Hematopoietic multipotent progenitor cell treated with erythropoietin and hydrocortisone succinate and interleukin-3 and kit ligand, for 15 days (in vitro differentiated cells): ENCODE measurements at regions not wholly inside any gene's neighbourhood (a gene's known extent, or its start where the extent isn't known, plus 50 kb on each side); places are given as distances from the start of the nearest gene placed in this dataset.
"Not testable (repeated sequence)": the region's sequence is repeated elsewhere in the genome, so short reads cannot be mapped to it uniquely, and the experiment has no call there.

ENCODE experiments used
- DNase-seq: peaks from one replicate; pipeline ENCODE4 v3.0.0-alpha.2; 2015; ENCODE audit warnings: low spot score

DNA sequence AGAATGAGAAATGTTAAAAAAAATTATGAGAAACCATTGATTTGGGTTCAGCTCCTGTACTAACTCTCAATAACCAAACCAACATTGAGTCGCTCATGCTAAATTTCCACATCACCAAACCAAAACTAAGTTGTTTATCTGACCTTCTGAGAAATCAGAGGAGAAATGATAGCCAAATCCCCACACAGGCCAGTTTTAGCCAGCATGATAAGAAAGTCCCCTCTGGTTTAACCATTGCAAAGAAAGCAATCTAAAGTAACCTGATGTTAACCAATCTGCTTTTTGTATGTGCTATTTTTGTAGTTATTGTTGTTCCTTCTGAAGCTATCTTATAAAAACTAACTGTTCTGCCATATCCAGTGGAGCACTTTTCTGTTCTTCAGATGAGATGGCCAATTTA lies 599.7 kb downstream of the SLC16A7 start:
- no peak for DNase-seq

DNA sequence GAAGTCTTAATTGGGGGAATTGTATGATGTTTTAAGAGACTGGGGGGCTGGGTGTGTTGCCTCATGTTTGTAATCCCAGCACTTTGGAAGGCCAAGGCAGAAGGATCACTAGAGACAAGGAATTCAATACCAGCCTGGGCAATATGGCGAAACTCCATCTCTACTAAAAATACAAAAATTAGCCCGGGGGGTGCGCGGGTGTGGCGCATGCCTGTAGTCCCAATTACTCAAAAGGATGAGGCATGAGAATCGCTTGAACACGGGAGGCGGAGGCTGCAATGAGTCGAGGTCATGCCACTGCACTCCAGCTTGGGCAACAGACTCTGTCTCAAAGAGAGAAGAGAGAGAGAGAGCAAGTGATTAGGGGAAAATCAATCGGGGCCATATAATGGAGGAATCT lies 600.5 kb downstream of the SLC16A7 start:
- no peak for DNase-seq

DNA sequence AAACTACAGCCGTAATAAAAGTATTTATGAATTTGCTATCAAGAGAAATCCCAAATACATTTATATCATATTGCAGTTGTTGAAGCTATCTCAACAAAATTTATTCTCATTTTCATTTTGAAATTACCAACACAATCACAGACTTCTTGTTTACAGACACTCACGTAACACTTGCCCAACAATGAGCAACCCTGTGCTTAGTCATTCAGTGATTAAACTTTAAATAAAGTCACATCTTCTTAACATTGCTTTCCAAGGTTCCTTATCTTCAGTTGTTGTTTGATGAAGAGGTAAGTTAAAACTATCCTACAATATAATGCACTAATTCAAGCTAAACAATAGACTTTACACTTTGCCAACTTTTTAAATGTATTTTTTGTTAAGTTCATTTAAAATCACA lies 601.8 kb downstream of the SLC16A7 start:
- no peak for DNase-seq

DNA sequence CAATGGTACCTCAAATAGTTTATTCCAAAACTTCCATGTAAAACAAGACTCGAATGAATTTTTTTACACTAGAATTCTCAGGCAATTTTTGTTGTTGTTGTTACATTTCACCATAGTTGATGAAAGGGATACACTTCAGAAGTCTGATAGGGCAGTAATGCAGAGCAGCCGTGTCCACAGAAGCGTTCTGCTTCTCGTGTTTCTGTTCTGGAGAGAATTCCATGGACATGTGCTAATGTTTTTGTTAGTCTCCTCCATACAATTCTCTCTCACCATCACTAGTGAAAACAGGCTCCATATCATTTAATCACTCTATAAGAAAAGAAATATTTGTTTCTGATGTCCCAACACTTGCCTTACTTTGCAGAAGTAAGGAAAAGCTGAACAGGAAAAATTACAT lies 606.1 kb downstream of the SLC16A7 start:
- DNase-seq, result no peak

DNA sequence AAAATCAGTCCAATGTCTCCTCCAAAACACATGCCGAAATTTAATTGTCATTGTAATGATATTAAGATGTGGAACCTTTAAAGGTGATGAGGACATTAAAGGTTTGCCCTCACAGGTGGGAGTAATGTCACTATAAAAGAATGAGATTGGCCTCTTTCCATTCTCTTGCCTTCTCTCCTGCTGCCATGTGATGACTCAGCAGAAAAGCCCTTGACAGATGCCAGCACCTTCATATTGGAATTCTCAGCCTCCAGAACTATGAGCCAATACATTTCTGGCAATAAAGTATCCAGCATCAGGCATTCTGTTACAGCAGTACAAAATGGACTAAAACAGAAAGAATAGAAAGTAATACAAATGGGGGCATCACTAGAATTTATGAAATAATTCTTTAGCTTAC lies 609.7 kb downstream of the SLC16A7 start:
- no peak for DNase-seq

DNA sequence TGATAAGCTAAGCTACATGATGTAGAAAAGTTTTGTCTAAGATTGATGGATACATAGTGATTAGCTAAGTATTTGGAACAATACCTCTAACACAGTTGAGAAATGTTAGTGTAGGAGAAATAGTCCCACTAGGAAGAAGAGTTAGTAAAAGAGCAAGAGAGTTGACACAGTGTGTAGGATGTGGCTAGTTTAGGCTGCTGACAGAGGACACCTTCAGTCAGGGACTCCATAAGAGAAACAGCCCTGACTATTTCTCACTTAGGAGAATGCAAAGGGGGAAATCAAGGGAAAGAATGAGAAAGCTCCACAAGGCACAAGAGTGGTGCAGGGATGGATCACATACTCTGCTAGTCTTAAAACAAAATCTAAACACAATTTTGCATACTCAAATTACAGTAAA lies 613.7 kb downstream of the SLC16A7 start:
- no peak for DNase-seq

DNA sequence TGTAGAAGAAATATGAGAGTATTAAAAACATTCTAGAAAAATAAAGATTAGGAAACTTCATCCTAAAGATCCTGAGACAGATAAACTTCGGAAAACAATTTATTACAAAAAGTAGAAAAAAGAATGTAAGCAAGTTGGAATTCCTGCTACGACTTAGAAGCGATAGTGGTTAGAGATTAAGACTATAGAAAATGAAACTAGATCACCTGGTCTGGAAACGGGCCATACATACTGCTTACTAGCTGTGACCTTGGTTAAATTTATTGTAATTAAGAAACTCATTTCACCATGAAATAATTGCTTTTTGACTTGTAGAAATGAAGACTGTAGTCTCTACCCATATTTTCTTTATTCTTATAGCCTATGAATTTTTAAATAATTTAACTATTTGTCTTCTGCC lies 614.1 kb downstream of the SLC16A7 start:
- DNase-seq, result no peak

DNA sequence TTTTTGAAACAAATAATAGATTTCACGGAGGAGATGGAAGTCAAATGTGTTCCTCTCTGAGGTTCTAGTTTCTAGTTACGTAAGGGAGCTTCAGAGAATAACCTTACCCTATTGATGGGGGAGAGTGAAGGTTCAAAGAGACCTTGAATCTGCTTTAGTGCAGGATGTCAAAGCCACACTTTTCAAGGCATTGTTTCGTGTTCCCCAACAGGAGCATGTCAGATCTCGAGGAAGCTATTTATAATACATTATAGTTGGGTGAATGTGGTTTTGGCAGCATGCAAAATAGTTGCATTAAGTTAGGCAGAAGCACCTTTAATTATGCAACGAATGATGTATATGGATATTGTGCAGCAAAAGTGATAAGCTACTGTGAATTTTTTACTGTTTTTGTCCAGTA lies 614.9 kb downstream of the SLC16A7 start:
- DNase-seq, result no peak

DNA sequence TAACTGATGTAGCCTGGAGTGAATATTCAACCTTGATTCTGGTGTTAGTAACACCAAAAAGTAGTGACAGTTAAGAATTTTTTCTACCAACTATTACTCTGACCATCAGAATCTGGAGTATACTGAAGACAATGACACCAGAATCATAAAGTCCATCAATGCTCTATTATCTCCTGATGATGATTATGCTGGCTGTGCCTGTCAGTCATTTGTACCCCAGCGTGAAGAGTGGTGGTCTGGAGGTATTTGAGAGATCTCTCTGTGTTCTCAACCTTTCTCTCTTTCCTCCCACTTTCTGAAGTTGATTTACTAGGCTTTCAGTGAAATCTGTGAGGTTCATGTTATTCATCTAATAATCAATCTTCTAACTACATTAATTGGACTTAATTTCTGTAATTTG lies 615.4 kb downstream of the SLC16A7 start:
- DNase-seq, result no peak

DNA sequence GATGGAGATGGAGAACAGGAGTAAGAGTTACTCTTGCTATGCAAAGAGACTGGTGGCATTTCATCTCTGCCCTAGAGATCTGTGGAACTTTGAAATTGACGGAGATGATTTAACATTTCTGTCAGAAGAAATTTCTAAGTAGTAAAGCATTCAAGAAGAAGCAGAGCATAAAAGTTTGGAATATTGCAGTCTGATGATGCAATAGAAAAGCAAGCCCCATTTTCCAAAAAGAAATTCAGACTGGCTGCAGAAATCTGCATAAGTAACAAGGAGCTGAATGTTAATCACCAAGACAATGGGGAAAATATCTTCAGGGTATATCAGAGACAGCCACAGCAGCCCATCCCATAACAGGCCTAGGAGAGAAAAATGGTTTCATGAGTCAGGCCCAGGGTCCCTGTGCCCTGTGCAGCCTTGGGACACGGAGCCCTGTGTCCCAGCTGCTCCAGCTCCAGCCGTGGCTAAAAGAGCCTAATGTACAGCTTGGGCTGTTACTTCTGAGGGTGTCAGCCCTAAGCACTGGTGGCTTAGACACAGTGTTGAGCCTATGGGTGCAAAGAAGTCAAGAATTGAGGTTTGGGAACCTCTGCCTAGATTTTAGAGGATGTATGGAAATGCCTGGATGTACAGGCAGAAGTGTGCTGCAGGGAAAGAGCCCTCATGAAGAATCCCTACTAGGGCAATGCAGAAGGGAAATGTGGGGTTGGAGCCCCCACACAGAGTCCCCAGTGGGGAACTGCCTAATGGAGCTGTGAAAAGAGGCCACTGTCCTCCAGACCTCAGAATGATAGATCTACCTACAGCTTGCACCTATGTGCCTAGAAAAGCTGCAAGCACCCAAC lies 616.6 kb downstream of the SLC16A7 start:
- DNase-seq, result no peak

DNA sequence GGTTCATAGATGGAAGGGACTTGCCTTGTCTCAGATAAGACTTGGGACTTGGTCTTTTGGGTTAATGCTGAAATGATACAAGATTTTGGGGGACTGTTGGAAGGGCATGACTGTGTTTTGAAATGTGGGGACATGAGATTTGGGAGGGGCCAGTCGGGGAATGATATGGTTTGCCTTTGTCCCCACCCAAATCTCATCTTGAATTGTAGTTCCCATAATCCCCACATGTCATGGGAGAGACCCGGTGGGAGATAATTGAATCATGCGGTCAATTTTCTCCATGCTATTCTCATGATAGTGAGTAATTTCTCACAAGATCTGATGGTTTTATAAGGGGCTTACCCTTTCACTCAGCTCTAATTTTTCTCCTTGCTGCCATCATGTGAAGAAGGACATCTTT lies 617.4 kb downstream of the SLC16A7 start:
- not testable (repeated sequence) for DNase-seq

DNA sequence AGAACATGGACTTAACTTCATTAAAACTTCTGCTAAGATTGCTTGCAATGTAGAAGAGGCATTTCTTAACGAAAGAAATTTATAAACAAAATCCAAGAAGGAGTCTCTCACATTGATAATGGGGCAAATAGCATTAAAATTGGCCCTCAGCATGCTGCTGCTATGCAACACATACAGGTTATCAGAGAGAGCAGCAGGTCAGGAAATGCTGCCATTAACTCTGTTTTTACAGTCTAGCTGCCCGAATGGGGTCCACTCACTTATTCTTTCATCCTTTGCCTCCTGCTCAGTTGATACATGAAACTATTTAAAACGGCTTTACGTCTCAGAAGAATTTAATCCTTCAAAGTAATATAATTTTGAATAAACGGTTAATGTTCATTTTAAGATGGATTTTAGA lies 620.4 kb downstream of the SLC16A7 start:
- DNase-seq, result no peak

DNA sequence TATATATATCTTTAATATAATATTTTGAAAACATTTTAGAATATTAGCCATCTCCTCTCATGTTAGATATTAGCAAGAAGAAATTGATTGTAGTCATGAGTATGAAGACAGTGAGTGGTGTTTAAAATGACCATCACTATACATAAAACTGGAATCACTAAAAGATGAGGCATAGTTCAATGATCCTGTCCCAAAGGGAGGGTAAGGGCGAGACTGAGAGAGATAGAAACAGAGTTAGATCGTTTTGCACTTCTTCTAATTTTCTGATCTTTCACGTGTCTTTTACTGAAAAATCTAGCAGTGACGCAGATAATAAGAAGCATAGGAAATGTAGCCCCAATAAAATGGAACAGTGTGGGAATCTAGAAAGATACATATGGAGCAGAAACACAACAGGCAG lies 627.4 kb downstream of the SLC16A7 start:
- DNase-seq, result no peak

DNA sequence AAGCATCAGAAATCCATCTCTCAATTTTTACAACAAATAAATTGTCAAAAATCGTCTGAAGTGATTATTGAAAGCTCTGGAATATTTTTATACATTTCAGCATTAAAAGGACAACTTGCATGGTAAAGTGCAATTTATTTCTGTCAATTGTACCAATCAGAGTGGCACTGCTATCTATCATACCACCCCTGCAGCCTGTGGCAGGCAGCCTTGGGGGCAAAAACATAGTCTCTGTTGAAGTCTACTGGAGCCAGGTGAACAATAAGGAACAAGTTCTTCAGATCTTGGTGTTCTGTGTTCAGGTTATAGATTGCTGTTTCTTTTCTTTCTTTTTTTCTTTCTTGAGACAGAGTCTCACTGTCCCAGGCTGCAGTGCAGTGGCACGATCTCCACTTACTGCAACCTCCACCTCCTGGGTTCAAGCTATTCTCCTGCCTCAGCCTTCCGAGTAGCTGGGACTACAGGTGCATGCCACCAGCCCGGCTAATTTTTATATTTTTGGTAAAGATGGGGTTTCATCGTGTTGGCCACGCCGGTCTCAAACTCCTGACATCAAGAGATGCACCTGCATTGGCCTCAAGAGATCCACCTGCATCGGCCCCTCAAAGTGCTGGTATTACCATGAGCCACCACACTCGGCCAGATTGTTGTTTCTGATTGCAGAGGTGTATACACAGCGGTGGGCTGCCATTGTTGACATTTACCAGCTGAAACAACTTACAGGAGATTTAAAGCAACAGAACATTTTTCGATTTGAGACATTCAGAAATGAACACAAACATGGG lies 629.6 kb downstream of the SLC16A7 start:
- no peak for DNase-seq

DNA sequence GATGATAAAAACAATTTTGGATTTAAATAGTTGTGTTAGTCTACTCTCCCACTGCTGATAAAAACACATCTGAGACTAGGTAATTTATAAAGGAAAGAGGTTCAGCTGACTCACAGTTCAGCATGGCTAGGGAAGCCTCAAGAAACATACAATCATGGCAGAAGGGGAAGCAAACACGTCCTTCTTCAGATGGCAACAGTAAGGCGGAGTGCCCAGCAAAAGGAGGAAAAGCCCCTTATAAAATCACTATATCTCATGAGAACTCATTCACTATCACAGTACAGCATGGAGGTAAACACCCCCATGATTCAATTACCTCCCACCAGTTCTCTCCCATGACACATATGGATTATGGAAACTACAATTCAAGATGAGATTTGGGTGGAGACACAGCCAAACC lies 632.1 kb downstream of the SLC16A7 start:
- DNase-seq, result no peak

DNA sequence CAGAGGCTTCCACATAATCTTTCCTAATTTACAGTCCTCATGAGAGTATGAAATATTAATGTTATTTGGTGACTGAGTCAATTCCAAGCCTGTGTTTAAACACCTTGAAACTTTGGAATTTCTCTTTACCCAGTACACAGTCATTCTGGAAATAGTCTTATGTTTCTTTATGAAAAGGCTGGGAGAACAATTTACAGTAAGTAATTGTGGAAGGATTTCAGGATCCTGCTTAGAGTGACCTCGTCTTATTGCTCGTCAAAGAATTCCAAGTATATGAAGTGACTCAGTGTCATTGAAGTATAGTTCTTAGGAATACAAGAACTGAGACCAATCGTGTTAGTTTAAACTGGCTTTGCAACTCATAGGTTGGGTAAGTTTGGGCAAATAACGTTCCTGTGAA lies 634.2 kb downstream of the SLC16A7 start:
- DNase-seq, result no peak

DNA sequence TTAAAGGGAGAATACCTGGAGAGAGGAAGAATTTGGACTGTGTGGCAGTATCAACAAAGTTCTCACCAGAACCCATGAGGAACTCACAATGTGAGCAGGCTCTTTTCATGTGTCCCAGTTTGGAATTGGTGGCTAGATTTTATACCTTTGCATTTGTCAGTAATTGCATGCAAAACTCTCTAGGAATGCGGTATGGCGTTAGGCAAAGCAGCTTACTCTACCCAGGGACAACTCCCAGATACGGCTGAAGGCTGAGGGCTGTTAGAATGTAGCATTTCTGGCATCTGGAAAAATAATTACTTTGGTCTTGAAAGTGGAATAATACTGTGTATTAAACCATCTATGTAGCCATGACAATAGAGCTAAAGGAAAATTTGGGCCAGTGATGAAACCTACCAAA lies 635.5 kb downstream of the SLC16A7 start:
- no peak for DNase-seq

DNA sequence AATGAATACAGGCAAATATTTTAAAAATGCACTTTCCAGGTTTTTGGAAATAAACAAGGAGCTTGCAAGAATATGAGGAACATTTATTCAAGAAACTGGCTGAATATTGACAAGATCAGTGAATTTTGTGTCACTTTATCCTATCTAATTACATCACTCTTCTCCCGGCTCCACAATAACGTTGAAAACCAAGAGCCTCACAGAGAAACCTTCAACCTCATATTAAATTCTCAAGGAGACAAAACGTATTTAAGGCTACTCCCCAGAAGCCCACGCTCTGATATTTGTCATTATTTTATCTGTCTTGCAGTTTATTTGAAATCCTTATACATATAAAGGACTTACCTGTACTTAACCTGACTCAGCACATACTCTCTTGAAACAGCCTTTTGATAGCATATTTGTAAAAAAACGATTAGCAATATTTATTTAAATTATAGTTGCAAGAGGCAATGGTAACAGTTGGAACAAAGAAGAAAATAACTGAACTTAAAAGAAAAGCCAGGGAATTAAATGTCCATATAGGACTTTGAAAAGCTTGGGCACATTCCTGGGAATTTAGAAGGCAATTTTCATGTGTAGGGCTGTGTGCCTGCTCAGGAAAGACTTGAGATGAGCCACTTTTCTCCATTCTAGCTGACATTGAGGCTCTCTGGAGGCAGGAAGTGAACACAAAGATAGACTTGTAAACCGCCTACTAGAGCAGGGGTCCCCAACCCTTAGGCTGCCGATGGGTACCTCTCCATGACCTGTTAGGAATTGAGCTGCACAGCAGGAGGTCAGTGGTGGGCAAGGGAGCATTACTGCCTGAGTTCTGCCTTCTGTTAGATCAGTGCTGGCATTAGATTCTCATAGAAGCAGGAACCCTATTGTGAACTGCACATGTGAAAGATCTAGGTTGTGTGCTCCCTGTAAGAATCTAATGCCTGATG lies 636.4 kb downstream of the SLC16A7 start:
- no peak for DNase-seq

DNA sequence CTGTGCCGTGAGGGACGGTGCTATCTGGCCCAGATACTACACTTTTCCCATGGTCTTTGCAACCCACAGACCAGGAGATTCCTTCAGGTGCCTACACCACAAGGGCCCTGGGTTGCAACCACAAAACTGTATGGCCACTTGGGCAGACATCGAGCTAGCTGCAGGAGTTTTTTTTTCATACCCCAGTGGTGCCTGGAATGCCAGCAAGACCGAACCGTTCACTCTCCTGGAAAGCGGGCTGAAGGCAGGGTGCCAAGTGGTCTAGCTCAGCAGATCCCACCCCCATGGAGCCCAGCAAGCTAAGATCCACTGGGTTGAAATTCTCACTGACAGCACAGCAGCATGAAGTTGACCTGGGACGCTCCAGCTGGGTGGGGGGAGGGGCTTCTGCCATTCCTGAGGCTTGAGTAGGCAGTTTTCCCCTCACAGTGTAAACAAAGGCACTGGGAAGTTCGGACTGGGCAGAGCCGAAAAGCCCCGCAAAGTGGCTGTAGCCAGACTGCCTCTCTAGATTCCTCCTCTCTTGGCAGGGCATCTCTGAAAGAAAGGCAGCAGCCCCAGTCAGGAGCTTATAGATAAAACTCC lies 638.9 kb downstream of the SLC16A7 start:
- not testable (repeated sequence) for DNase-seq

DNA sequence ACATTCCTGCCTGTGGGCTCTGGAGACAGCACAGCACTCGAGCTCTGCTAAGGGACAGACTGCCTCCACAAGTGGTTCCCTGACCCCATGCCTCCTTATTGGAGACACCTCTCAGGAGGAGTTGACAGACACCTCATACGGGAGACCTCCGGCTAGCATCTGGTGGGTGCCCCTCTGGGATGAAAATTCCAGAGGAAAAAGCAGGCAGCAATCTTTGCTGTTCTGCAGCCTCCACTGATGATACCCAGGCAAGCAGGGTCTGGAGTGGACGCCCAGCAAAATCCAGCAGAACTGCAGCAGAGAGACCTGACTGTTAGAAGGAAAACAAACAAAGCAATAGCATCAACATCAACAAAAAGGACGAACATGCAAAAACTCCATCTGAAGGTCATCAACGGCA lies 639.4 kb downstream of the SLC16A7 start:
- no peak for DNase-seq

DNA sequence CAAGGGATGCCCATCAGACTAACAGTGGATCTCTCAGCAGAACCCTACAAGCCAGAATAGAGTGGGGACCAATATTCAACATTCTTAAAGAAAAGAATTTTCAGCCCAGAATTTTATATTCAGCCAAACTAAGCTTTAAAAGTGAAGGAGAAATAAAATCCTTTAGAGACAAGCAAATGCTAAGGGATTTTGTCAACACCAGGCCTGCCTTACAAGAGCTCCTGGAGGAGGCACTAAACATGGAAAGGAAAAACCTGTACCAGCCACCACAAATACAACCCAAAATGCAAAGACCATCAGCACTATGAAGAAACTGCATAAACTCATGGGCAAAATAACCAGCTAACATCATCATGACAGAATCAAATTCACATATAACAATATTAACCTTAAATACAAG lies 640.6 kb downstream of the SLC16A7 start:
- not testable (repeated sequence) for DNase-seq

DNA sequence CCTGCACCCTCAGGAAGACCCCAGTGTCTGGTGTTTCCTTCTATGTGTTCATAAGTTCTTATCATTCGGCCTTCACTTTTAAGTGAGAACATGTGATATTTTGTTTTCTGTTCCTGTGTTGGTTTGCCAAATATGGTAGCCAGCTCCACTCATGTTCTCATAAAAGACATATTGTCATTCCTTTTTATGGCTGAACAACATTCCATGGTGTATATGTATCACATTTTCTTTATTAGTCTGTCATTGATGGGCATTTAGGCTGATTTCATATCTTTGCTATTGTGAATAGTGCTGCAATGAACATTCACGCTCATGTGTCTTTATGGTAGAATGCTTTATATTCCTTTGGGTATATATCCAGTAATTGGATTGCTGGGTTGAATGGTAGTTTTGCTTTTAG lies 645.1 kb downstream of the SLC16A7 start:
- DNase-seq, result no peak
